GM19351 (cell line): ENCODE measurements at regions not wholly inside any gene's neighbourhood (a gene's known extent, or its start where the extent isn't known, plus 50 kb on each side); places are given as distances from the start of the nearest gene placed in this dataset.

ENCODE experiments used
- ATAC-seq: cut with Tn5 transposase; IDR thresholded peaks from one replicate; pipeline ENCODE4 v1.9.1; 2021; ENCODE audit warnings: mild to moderate bottlenecking, moderate library complexity; ENCODE audit not compliant: unreplicated experiment

DNA sequence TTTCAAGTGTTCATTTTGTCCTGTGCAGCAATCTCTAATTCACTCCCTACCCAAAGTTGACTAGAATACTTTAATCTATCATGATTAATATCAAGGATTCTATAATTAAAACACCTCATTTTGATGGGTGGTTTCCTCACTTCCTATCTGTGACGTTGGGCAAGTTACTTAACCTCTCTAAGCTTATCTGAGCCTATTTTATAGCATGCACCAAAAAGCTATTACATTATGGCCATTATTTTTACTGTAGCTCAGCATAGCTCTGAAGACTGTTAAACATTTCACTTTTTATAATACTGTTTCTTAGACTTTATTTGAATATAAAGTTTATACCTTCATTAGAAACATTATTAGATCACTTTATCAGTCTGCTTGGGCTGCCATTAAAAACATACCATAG lies 579.6 kb upstream of the NXPH2 start:
- ATAC-seq, result no peak

- ATAC-seq, result no peak
Observed at GRCh38 chr2:139357972-139358371, 577.8 kb upstream of the NXPH2 start.

DNA sequence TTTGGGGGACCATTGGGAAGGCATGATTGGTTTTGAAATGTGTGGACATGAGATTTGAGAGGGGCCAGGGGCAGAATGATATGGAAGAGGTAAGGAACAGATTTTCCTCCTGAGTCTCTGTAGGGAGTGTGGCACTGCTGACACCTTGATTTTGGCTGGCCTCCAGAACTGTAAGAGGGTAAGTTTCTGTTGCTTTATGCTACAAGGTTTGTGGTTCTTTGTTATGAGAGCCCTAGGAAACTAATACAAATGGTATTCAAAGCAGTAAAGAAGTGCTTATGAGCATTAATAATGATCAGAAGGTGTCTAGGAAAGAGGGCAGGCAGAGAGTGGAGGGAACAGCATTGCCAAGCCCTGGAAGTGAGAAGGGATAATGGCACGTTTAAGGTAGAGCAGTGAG lies 574.3 kb upstream of the NXPH2 start:
- no peak for ATAC-seq

DNA sequence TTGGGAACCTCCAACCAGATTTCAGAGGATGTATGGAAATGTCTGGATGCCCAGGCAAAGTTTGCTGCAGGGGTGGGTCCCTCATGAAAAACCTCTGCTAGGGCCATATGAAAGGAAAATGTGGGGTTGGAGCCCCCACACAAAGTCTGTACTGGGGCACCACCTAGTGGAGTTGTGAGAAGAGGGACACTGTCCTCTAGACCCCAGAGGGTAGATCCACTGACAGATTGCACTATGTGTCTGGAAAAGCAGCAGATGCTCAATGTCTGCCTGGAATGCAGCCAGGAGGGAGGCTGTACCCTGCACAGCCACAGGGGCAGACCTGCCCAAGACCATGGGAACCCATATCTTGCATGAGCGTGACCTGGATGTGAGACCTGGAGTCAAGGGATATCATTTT lies 573.7 kb upstream of the NXPH2 start:
- ATAC-seq, result no peak

- no peak for ATAC-seq
Observed at GRCh38 chr2:139317259-139317658, 537.1 kb upstream of the NXPH2 start.

GRCh38 chr2:139314059-139314458 lies 533.9 kb upstream of the NXPH2 start:
- ATAC-seq, result no peak

GRCh38 chr2:139296672-139297209 lies 516.6 kb upstream of the NXPH2 start:
- no peak for ATAC-seq

- ATAC-seq, result no peak
Observed at GRCh38 chr2:139293992-139294548, 513.9 kb upstream of the NXPH2 start.

GRCh38 chr2:139281124-139281523 lies 500.9 kb upstream of the NXPH2 start:
- no peak for ATAC-seq

DNA sequence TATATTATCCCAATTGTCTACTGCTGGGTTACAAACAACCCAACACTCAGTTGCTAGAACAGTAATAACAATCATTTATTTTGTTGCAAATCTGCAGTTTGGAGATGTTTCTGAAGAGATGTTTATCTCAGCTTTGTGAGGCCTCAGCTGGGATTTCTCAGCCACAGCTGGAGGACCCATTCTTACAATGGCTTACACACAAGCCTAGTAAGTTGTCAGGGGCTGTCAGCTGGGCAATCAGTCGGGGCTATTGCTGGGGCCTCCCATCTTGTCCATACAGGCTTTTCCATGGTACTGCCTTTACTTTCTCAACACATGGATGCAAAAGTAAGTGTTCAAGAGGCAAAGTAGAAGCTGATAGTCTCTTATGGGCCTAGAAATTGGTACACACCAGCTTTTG lies 491.7 kb upstream of the NXPH2 start:
- ATAC-seq, result no peak

DNA sequence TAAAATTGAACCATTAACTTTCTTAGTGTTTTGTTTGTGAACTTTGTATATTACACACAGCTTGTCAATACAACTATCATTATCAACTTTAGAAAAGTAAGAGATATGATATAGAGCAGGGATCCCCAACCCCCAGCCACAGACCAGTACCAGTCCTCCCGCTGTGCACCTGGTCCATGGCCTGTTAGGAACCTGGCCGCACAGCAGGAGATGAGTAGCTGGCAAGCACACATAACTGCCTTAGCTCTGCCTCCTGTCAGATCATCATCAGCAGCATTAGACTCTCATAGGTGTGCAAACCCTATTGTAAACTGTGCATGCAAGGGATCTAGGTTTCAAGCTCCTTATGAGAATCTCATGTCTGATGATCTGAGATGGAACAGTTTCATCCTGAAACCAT lies 491.0 kb upstream of the NXPH2 start:
- ATAC-seq, result no peak

DNA sequence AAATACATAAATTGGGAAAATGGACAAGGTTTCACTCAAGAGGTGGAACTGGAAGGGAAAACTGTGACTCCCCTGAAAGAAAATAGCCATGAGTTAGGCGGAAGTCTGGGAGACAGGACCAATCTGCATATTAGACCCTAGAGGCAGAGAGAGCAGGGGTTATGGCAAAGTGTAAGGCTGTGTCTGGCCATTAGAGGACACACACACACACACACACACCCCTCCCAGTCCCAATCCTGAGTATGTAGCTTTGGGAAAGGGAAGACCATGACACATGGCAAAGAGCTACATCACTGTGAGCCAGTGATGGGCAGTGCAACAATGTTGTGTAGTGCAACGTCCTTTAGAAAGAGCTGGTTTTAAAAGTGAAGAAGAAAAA lies 479.9 kb upstream of the NXPH2 start:
- no peak for ATAC-seq

DNA sequence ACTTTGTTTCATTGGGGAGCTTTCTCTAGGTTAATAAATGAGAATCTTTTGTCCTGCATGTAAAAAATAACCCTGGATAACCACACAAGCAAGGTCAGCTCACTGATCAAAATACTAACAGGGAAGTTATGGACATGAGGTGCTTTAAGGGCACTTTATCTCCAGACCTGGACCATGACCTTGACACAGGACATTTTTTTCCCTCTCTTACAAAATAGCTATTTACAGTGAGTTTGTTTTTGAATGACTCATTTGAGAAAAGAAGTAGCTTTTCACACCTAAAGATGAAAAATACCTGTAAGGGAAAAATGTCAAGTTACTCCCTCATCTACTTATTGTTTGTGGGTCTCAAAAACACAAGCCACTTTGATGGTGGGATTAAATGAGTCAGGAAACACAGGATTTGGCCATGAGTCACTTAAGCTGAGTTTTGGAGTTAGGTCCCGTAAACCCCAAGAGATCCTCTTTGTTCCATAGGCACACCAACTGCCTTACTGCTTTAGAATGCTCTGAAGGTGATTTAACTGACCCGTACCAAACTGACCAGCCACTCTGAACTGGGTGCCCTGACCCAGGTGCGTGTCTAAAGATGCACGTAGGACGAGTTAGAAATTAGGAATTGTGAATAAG lies 479.3 kb upstream of the NXPH2 start:
- no peak for ATAC-seq

- ATAC-seq, result no peak
Observed at GRCh38 chr2:139241286-139241685, 461.1 kb upstream of the NXPH2 start.

GRCh38 chr2:139237023-139237422 lies 456.8 kb upstream of the NXPH2 start:
- no peak for ATAC-seq

- no peak for ATAC-seq
Observed at GRCh38 chr2:139230881-139231280, 450.7 kb upstream of the NXPH2 start.

DNA sequence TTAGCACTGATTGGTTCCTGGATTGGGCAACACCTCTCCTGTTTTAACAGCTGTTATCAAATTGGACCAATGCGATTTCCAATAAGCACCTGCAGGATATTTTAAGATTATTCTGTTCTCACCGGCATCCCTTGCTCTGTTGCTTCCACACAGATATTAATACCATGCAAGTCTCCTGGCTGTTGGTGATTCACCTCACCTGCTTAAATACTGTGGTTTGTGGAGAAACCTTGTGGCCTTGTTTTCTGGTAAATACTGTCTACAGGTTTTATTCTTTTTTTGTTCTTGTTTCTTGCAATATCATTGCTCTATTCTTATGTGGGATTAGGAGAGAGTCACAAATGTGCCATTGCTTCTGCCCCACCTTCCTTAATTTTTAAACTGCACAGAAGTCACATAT lies 448.1 kb upstream of the NXPH2 start:
- ATAC-seq, result no peak

DNA sequence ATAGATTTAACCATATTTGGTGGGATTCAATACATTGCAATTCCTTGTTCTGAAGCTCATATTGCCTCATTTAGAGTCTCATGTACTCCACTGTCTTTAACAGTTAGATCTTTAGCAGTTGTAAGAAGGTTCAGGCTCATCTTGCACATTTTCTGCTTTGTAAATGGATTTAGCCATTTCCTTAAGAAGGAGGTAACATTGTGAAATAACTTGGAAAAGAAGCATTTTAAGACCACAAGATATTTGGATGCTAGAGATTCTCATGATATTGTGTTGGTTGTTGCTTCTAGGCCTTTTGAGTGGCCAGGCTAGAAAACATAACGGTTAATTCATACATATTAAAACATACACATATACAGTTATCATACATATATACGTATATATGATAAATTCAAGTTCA lies 445.8 kb upstream of the NXPH2 start:
- ATAC-seq, result no peak

DNA sequence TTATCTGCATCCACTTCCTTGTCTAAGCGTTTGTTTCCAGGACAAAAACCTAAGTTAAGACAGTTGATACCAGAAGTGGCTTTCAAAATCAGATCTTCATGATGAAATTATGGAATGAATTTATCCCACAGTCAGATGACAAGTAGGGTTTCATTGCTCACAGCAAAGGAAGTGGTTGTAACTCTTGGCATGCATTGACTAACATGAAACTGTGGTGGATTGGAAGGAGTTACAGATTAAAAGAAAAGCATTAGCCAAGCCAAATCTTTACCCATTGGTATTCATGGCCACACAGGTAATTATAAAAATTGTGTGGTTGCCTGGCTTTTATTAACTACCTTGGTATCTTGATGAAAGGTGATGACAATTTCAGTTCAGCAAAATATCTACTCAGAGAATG lies 438.0 kb upstream of the NXPH2 start:
- ATAC-seq, result no peak

- ATAC-seq, result no peak
Observed at GRCh38 chr2:139217641-139218040, 437.5 kb upstream of the NXPH2 start.

DNA sequence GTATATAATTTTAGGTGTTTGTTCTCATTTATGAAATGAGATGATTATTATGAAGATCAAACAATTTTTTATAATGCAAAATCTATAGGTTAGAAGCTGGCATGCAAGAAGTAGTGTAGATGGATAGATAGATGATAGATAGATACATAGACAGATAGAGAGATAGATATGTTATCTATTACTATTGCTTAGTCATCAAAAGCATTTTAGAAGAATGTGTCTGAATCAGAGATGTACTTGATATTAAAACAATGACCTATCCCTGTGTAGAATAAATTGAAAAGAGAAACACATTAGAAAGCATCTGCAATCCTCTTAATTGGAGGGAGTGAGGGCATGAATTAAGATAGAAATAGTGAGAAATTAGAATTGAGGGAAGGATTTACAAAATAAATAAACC lies 436.2 kb upstream of the NXPH2 start:
- ATAC-seq, result no peak

DNA sequence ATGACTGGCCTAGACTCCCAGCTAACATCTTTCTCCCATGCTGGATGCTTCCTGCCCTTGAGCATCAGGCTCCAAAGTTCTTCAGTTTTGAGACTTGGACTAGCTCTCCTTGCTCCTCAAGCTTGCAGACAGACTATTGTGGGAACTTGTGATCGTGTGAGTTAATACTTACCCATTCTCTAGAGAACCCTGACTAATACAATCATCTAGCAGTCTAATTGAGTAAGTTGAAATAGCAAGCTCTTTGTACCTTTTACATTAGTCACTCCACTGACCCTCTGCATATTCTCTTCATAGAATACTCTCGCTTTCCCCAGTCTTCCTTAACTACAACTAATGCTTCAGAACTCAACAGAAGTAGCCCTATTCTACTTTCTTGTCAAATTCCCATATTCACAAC lies 434.6 kb upstream of the NXPH2 start:
- no peak for ATAC-seq

GRCh38 chr2:139209586-139209985 lies 429.4 kb upstream of the NXPH2 start:
- no peak for ATAC-seq
